Endodermal cell (in vitro differentiated cells): ENCODE measurements at regions not wholly inside any gene's neighbourhood (a gene's known extent, or its start where the extent isn't known, plus 50 kb on each side); places are given as distances from the start of the nearest gene placed in this dataset.

Experiments
- DNase-seq: peaks from one replicate; pipeline ENCODE4 v3.0.0-alpha.2; 2017
- H3K27ac ChIP-seq: 2 replicates; pipeline ENCODE4 v1.5.1; 2013; ENCODE audit warnings: mild to moderate bottlenecking, low read depth, low read length, moderate library complexity
- H3K27me3 ChIP-seq: 2 replicates; pipeline ENCODE4 v1.6.1; 2013; ENCODE audit warnings: mild to moderate bottlenecking, low read length, moderate library complexity; ENCODE audit not compliant: insufficient read depth, control insufficient read depth, poor library complexity, severe bottlenecking
- H3K36me3 ChIP-seq: 2 replicates; pipeline ENCODE4 v1.7.0; 2013; ENCODE audit warnings: mild to moderate bottlenecking, low read length, moderate library complexity; ENCODE audit not compliant: control insufficient read depth, insufficient read depth
- H3K4me1 ChIP-seq: one replicate; pipeline ENCODE4 v1.7.0; 2013; ENCODE audit warnings: low read length; ENCODE audit not compliant: control insufficient read depth, insufficient read depth
- H3K4me3 ChIP-seq: 2 replicates; pipeline ENCODE4 v1.5.1; 2013; ENCODE audit warnings: mild to moderate bottlenecking, low read length, moderate library complexity
- H3K9ac ChIP-seq: 2 replicates; pipeline ENCODE4 v1.6.1; 2013; ENCODE audit warnings: mild to moderate bottlenecking, low read length, moderate library complexity; ENCODE audit not compliant: poor library complexity, severe bottlenecking; ENCODE audit errors: extremely low read depth
- H3K9me3 ChIP-seq: 2 replicates; pipeline ENCODE4 v1.6.1; 2013; ENCODE audit warnings: mild to moderate bottlenecking, low read length, moderate library complexity; ENCODE audit not compliant: control insufficient read depth
- H3K27ac Mint-ChIP-seq: 2 replicates; pipeline ENCODE4 v1.8.0; 2020; ENCODE audit warnings: mixed read lengths
- H3K27me3 Mint-ChIP-seq: 2 replicates; pipeline ENCODE4 v1.8.0; 2021; ENCODE audit warnings: mild to moderate bottlenecking, mixed read lengths; ENCODE audit not compliant: insufficient read depth
- H3K36me3 Mint-ChIP-seq: 2 replicates; pipeline ENCODE4 v1.8.0; 2020; ENCODE audit warnings: low read depth, mixed read lengths
- H3K4me1 Mint-ChIP-seq: 2 replicates; pipeline ENCODE4 v1.8.0; 2020; ENCODE audit warnings: mixed read lengths
- H3K4me3 Mint-ChIP-seq: 2 replicates; pipeline ENCODE4 v1.8.0; 2020; ENCODE audit warnings: mild to moderate bottlenecking, moderate library complexity, mixed read lengths
- H3K9me3 Mint-ChIP-seq: 2 replicates; pipeline ENCODE4 v1.8.0; 2020; ENCODE audit warnings: mild to moderate bottlenecking, mixed read lengths
- WGBS, 2 experiments: methylation state at CpG; one replicate each; pipeline versions ENCODE4 v1.1.5 to v1.1.7; 2013; ENCODE audit warnings: missing lambda C conversion rate in 2 of 2, mixed read lengths in 1 of 2; ENCODE audit not compliant: insufficient coverage in 1 of 2, insufficient read length in 1 of 2; 5-methylcytosine and 5-hydroxymethylcytosine counted together
- TF ChIP-seq, protein P1 (sequence below): fragments of 200-600 bp; sonication (generic); conservative IDR thresholded peaks from 2 replicates; pipeline ENCODE4 v1.5.0; 2021; ENCODE audit warnings: antibody characterized with exemption, mild to moderate bottlenecking

DNA sequence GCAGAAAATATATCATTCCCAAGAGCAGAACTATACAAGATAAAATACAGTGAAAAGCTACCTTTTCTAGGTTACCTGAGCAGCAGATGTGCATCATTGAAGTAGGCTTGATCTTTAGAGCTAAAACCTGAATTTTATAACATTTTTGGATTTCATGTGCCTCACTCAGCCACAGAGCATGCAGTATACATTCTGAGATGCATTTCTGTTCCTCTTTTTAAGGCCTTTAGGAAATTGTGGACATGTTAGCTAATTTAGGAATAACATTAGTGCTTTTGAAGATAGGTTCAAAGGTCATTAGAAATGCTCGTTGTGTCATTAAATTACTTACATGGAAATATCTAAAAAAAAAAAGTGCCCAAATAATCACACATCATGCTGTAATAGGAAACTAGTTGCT is 230.6 kb upstream of the PDGFD start:
- Histone ChIP-seq H3K27me3 (no peaks in the 10 kb centered on the region), H3K4me3 (no peak overlapping the region), H3K9ac (no peak overlapping the region), H3K9me3 (no peaks in the 10 kb centered on the region), H3K27ac (no peak overlapping the region), H3K4me1 (no peaks in the 10 kb centered on the region), H3K36me3 (no peaks in the 10 kb centered on the region)
- peaks cover 2% of the 10 kb centered on the region for H3K36me3 Mint-ChIP-seq
- no peaks in the 10 kb centered on the region for H3K9me3 Mint-ChIP-seq
- H3K4me1 Mint-ChIP-seq = peaks cover 5% of the 10 kb centered on the region
- WGBS, 2 experiments = no CpG with 5 or more reads among the region's 1 CpG
- no peaks in the 10 kb centered on the region for H3K27me3 Mint-ChIP-seq
- TF ChIP-seq, protein P1, sequence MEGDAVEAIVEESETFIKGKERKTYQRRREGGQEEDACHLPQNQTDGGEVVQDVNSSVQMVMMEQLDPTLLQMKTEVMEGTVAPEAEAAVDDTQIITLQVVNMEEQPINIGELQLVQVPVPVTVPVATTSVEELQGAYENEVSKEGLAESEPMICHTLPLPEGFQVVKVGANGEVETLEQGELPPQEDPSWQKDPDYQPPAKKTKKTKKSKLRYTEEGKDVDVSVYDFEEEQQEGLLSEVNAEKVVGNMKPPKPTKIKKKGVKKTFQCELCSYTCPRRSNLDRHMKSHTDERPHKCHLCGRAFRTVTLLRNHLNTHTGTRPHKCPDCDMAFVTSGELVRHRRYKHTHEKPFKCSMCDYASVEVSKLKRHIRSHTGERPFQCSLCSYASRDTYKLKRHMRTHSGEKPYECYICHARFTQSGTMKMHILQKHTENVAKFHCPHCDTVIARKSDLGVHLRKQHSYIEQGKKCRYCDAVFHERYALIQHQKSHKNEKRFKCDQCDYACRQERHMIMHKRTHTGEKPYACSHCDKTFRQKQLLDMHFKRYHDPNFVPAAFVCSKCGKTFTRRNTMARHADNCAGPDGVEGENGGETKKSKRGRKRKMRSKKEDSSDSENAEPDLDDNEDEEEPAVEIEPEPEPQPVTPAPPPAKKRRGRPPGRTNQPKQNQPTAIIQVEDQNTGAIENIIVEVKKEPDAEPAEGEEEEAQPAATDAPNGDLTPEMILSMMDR = no peak
- no peak overlapping the region for H3K27ac Mint-ChIP-seq
- no peak for DNase-seq
- no peak overlapping the region for H3K4me3 Mint-ChIP-seq

DNA sequence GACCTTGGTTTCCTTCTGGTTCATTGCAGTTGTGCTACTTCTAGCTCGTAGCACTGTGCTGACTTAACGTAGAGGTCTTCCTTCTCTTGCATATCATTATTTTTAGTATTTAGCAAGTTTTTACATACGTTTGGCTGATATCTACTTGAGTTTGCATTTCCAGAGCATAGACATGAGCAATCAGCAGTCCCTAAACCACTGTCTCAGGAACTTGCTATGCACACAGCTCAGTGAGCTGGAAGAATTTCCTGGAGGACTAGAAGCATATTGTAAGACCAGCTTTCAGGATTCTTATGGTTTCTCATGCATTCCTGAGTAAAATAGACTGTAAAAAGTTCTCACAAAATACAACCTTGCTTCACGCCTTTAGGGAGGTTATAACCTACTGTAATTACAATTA is 226.7 kb upstream of the PDGFD start:
- WGBS, 2 experiments = 89 to 100% methylated on average over 3 to 4 of the region's 4 CpGs

DNA sequence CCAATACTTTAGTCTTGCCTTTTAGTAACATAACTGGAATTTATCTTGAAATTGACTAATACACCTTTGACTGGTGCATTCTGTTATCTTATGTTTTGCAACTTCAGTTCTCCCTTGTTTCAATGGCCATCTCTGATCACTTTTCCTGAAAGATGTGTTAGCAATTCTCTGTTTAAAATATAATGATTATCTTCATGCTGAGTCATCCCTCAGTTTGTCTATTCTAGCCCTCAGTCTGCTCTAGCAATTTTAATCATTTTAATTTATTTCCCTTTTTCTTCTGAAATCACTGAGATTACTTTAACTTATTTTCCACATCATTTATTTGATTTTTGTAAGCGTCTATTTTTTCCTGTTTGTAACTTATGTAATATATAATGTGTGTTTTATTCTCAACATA is 221.9 kb upstream of the PDGFD start:
- Mint-ChIP-seq H3K9me3 (no peaks in the 10 kb centered on the region), H3K4me1 (no peaks in the 10 kb centered on the region), H3K27me3 (no peaks in the 10 kb centered on the region), H3K27ac (no peak overlapping the region), H3K4me3 (no peak overlapping the region), H3K36me3 (no peaks in the 10 kb centered on the region)
- DNase-seq = no peak
- Histone ChIP-seq H3K27me3 (no peaks in the 10 kb centered on the region), H3K4me1 (no peaks in the 10 kb centered on the region), H3K9ac (no peak overlapping the region), H3K36me3 (no peaks in the 10 kb centered on the region), H3K4me3 (no peak overlapping the region), H3K9me3 (no peaks in the 10 kb centered on the region), H3K27ac (no peak overlapping the region)
- TF ChIP-seq, protein P1 = no peak
- no CpG with 5 or more reads among the region's 1 CpG for WGBS, 2 experiments

More for the DNA sequence above, 226.7 kb upstream of the PDGFD start:
- Histone ChIP-seq H3K27ac (no peak overlapping the region), H3K27me3 (no peaks in the 10 kb centered on the region), H3K9me3 (no peaks in the 10 kb centered on the region), H3K4me3 (no peak overlapping the region), H3K4me1 (no peaks in the 10 kb centered on the region), H3K36me3 (no peaks in the 10 kb centered on the region), H3K9ac (no peak overlapping the region)
- TF ChIP-seq, protein P1 = no peak
- Mint-ChIP-seq H3K4me3 (no peak overlapping the region), H3K27ac (no peak overlapping the region), H3K4me1 (no peaks in the 10 kb centered on the region), H3K9me3 (no peaks in the 10 kb centered on the region), H3K36me3 (peaks cover 2% of the 10 kb centered on the region), H3K27me3 (no peaks in the 10 kb centered on the region)
- no peak for DNase-seq
